HUES6 (cell line): ENCODE measurements at regions not wholly inside any gene's neighbourhood (a gene's known extent, or its start where the extent isn't known, plus 50 kb on each side); places are given as distances from the start of the nearest gene placed in this dataset.

Source experiments
- H3K27ac ChIP-seq: 2 replicates; pipeline ENCODE4 v1.7.0; 2013; ENCODE audit warnings: low read depth, mild to moderate bottlenecking, low read length, inconsistent platforms
- H3K27me3 ChIP-seq: 2 replicates; pipeline ENCODE4 v1.6.1; 2013; ENCODE audit warnings: low read length; ENCODE audit not compliant: control insufficient read depth, insufficient read depth
- H3K36me3 ChIP-seq: 2 replicates; pipeline ENCODE4 v1.6.1; 2013; ENCODE audit warnings: low read length; ENCODE audit not compliant: control insufficient read depth, insufficient read depth
- H3K4me1 ChIP-seq: 2 replicates; pipeline ENCODE4 v1.6.1; 2013; ENCODE audit warnings: low read length; ENCODE audit not compliant: control insufficient read depth, insufficient read depth
- H3K4me3 ChIP-seq: 2 replicates; pipeline ENCODE4 v1.5.1; 2013; ENCODE audit warnings: low read depth, low read length
- H3K9ac ChIP-seq: one replicate; pipeline ENCODE4 v1.6.1; 2013; ENCODE audit warnings: mild to moderate bottlenecking, low read length
- H3K9me3 ChIP-seq: 2 replicates; pipeline ENCODE4 v1.6.1; 2013; ENCODE audit warnings: low read depth, low read length; ENCODE audit not compliant: control insufficient read depth, insufficient read depth

DNA sequence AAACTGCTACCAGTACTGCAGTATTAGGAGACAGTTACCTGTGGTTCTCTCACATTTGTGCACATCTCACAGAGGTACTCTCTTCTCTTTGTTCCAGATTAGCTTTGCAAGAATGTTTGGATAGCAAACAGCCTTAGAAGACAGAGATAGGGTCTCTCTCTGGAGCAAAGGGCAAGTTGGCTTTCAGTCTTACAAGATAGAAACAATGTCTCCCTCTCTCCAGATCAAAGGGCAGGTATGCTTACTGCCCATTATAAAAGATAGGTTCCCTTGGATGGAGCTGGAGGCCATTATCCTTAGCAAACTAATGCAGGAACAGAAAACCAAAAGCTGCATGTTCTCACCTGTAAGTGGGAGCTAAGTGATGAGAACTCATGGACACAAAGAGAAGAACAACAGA, 50.2 kb upstream of the KIT start:
- Histone ChIP-seq H3K9me3 (0 out of 2 replicates have a peak, but pooled peaks cover 3% of the 10 kb centered on the region), H3K27ac (no peak overlapping the region), H3K27me3 (no peaks in the 10 kb centered on the region), H3K9ac (no peak overlapping the region), H3K4me3 (no peak overlapping the region), H3K36me3 (no peaks in the 10 kb centered on the region), H3K4me1 (no peaks in the 10 kb centered on the region)
